Left lung (tissue), 4 donors: ENCODE measurements at regions not wholly inside any gene's neighbourhood (a gene's known extent, or its start where the extent isn't known, plus 50 kb on each side); places are given as distances from the start of the nearest gene placed in this dataset.

ENCODE experiments used
- ATAC-seq: fragments of 200-7000 bp; cut with Tn5 transposase; one replicate; pipeline ENCODE4 v1.9.1; 2020; ENCODE audit warnings: moderate library complexity
- DNase-seq, 4 donors: peaks; one replicate each; pipeline ENCODE4 v3.0.0-alpha.2; 2013 to 2020
- H3K27ac ChIP-seq, 2 donors: fragments of 200-600 bp; sonication (generic) in 1 of 2; one replicate each; pipeline versions ENCODE4 v1.5.0 to v1.8.0; 2020 to 2021
- H3K27me3 ChIP-seq, 2 donors: fragments of 200-600 bp; sonication (generic) in 1 of 2; one replicate each; pipeline versions ENCODE4 v1.5.0 to v1.8.0; 2020 to 2021
- H3K36me3 ChIP-seq, 2 donors: fragments of 200-600 bp; sonication (generic) in 1 of 2; one replicate each; pipeline versions ENCODE4 v1.5.0 to v1.8.0; 2020 to 2021
- H3K4me1 ChIP-seq, 2 donors: fragments of 200-600 bp; one replicate each; pipeline ENCODE4 v1.8.0; 2021
- H3K4me3 ChIP-seq, 2 donors: fragments of 200-600 bp; sonication (generic) in 1 of 2; one replicate each; pipeline versions ENCODE4 v1.5.0 to v1.8.0; 2020 to 2021; ENCODE audit warnings: mild to moderate bottlenecking in 1 of 2
- H3K9me3 ChIP-seq, 2 donors: fragments of 200-600 bp; sonication (generic) in 1 of 2; one replicate each; pipeline versions ENCODE4 v1.5.0 to v1.8.0; 2020 to 2021
- CTCF ChIP-seq, 2 donors: fragments of 200-600 bp; sonication (generic) in 1 of 2; IDR thresholded peaks; one replicate each; pipeline versions ENCODE4 v1.5.0 to v1.8.0; 2021; ENCODE audit warnings: antibody characterized with exemption in 2 of 2
- intact Hi-C, 2 donors: fragments of 100-400 bp; cut with DNase I; formaldehyde crosslinking; loops; one replicate each; pipeline versions ENCODE4 v1.11.2 to v1.14.2; 2022
- donor health status: DM: no; HTN: yes; CAD: no.
- donor health status: DM: no; HTN: no; CAD: no.

GRCh38 chr21:16590641-16591292, 861.0 kb downstream of the USP25 start:
- Histone ChIP-seq H3K36me3 (no peaks in the 10 kb centered on the region), H3K9me3 (no peaks in the 10 kb centered on the region), H3K4me3 (no peak overlapping the region), H3K4me1 (peaks cover 0 to 7% of the 10 kb centered on the region in 2 donors), H3K27me3 (no peaks in the 10 kb centered on the region), H3K27ac (no peak overlapping the region)
- intact Hi-C loops = no loop called here
- DNase-seq (no peak), ATAC-seq (no peak)
- TF ChIP-seq CTCF (IDR thresholded peaks at IDR 0.05) = no peak

GRCh38 chr21:16592381-16592780, 862.6 kb downstream of the USP25 start:
- no peaks in the 10 kb centered on the region for H3K36me3 ChIP-seq
- TF ChIP-seq CTCF (IDR thresholded peaks at IDR 0.05) = no peak
- DNase-seq (no peak), ATAC-seq (no peak)
- H3K9me3 ChIP-seq = no peaks in the 10 kb centered on the region
- no peak overlapping the region for H3K4me3 ChIP-seq
- intact Hi-C loops = no loop called here
- no peaks in the 10 kb centered on the region for H3K4me1 ChIP-seq
- no peaks in the 10 kb centered on the region for H3K27me3 ChIP-seq
- no peak overlapping the region for H3K27ac ChIP-seq

GRCh38 chr21:16594191-16594590, 864.4 kb downstream of the USP25 start:
- Histone ChIP-seq H3K36me3 (no peaks in the 10 kb centered on the region), H3K27ac (no peak overlapping the region), H3K4me1 (no peaks in the 10 kb centered on the region), H3K27me3 (no peaks in the 10 kb centered on the region), H3K9me3 (no peaks in the 10 kb centered on the region), H3K4me3 (no peak overlapping the region)
- DNase-seq (no peak), ATAC-seq (no peak)
- no peak for TF ChIP-seq CTCF (IDR thresholded peaks at IDR 0.05)
- intact Hi-C loops = no loop called here

DNA sequence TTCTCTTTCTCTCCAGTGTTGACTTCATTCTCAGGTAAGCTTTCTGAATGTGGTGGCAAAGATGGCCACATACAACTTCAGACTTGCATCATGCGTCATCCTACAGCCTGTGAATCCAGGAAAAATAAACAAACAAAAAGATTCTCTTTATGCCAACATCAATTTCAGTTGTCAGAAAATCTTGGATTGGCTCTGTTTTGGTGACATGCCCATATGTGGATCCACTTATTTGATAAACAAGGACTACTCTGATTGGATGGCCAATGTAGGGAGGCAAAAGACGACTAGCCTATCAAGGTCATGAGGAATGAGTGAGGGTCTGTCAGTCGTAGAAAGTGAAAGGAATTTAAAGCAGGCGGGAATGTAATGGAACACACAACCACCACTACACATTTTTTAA, 866.6 kb downstream of the USP25 start:
- no peaks in the 10 kb centered on the region for H3K27me3 ChIP-seq
- intact Hi-C loops = no loop called here
- H3K9me3 ChIP-seq = no peaks in the 10 kb centered on the region
- no peak for ATAC-seq
- no peaks in the 10 kb centered on the region for H3K4me1 ChIP-seq
- no peaks in the 10 kb centered on the region for H3K36me3 ChIP-seq
- no peak for DNase-seq
- no peak overlapping the region for H3K27ac ChIP-seq
- no peak overlapping the region for H3K4me3 ChIP-seq
- TF ChIP-seq CTCF (IDR thresholded peaks at IDR 0.05) = no peak

DNA sequence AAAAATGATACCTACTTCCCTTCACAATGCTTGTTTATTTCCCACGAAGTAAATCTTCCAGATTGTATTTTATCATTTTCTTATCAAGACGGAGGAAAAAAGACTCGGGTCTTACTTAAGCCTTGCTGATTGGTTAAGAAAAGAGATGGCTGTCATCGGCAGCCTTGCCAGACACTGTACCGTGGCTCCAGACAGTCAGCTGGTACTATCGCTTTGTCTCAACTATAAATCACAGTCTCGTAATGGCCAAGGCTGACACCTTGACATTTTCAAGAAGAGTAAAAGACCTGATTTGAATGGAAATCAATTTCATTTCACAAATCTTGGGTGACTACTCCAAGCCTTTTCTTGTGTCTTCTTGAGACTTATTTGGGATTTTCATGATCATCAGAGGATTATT, 868.0 kb downstream of the USP25 start:
- intact Hi-C loops = no loop called here
- Histone ChIP-seq H3K27ac (no peak overlapping the region), H3K4me3 (no peak overlapping the region), H3K27me3 (no peaks in the 10 kb centered on the region), H3K9me3 (no peaks in the 10 kb centered on the region), H3K36me3 (no peaks in the 10 kb centered on the region), H3K4me1 (no peaks in the 10 kb centered on the region)
- DNase-seq (no peak), ATAC-seq (no peak)
- TF ChIP-seq CTCF (IDR thresholded peaks at IDR 0.05) = no peak
